Stimulated activated CD8-positive, alpha-beta memory T cell treated with anti-CD3 and anti-CD28 coated beads, Interleukin-4, amount 100 ng/mL, for 4 hours (primary cell): ENCODE measurements at regions not wholly inside any gene's neighbourhood (a gene's known extent, or its start where the extent isn't known, plus 50 kb on each side); places are given as distances from the start of the nearest gene placed in this dataset.

Source experiments
- DNase-seq, 2 donors: peaks; one replicate each; pipeline ENCODE4 v3.0.0-alpha.2; 2020; ENCODE audit warnings: low read depth in 2 of 2, low spot score in 1 of 2

GRCh38 chr10:128489324-128490247 lies 363.4 kb upstream of the MKI67 start:
- no peak for DNase-seq

GRCh38 chr10:128491686-128492085 lies 365.5 kb upstream of the MKI67 start:
- DNase-seq = no peak

- no peak for DNase-seq
Observed at GRCh38 chr10:128493811-128494210, 367.6 kb upstream of the MKI67 start.

- no peak for DNase-seq
Observed at GRCh38 chr10:128494665-128495064, 368.4 kb upstream of the MKI67 start.

GRCh38 chr10:128497660-128498377 lies 371.6 kb upstream of the MKI67 start:
- DNase-seq = no peak

- DNase-seq = no peak
Observed at GRCh38 chr10:128498378-128498730, 372.1 kb upstream of the MKI67 start.

GRCh38 chr10:128498746-128499145 lies 372.5 kb upstream of the MKI67 start:
- DNase-seq = no peak

- DNase-seq = no peak
Observed at GRCh38 chr10:128499486-128499885, 373.3 kb upstream of the MKI67 start.

- no peak for DNase-seq
Observed at GRCh38 chr10:128499956-128500355, 373.7 kb upstream of the MKI67 start.

- DNase-seq = no peak
Observed at GRCh38 chr10:128500642-128501041, 374.4 kb upstream of the MKI67 start.

GRCh38 chr10:128505346-128505745 lies 379.1 kb upstream of the MKI67 start:
- DNase-seq = no peak

- DNase-seq = no peak
Observed at GRCh38 chr10:128506423-128506822, 380.2 kb upstream of the MKI67 start.

- DNase-seq = no peak
Observed at GRCh38 chr10:128507066-128507465, 380.8 kb upstream of the MKI67 start.

GRCh38 chr10:128511284-128511683 lies 385.1 kb upstream of the MKI67 start:
- no peak for DNase-seq

- DNase-seq = no peak
Observed at GRCh38 chr10:128512767-128513166, 386.5 kb upstream of the MKI67 start.

- DNase-seq = no peak
Observed at GRCh38 chr10:128514536-128514935, 388.3 kb upstream of the MKI67 start.

- no peak for DNase-seq
Observed at GRCh38 chr10:128516180-128516579, 390.0 kb upstream of the MKI67 start.

- DNase-seq = no peak
Observed at GRCh38 chr10:128517167-128517566, 390.9 kb upstream of the MKI67 start.

GRCh38 chr10:128518000-128518399 lies 391.8 kb upstream of the MKI67 start:
- no peak for DNase-seq

- no peak for DNase-seq
Observed at GRCh38 chr10:128519581-128519980, 393.4 kb upstream of the MKI67 start.

- no peak for DNase-seq
Observed at GRCh38 chr10:128520211-128520815, 394.1 kb upstream of the MKI67 start.
